GM06990 (cell line): ENCODE measurements at regions not wholly inside any gene's neighbourhood (a gene's known extent, or its start where the extent isn't known, plus 50 kb on each side); places are given as distances from the start of the nearest gene placed in this dataset.

Experiments
- DNase-seq: peaks from one replicate; pipeline ENCODE4 v3.0.0-alpha.2; 2011; ENCODE audit not compliant: insufficient read length; ENCODE audit errors: extremely low read depth
- H3K27me3 ChIP-seq: replicated peaks from 2 replicates; pipeline ENCODE4 v1.6.0; 2011; ENCODE audit warnings: low read length; ENCODE audit not compliant: control insufficient read depth, insufficient read depth
- H3K36me3 ChIP-seq: 2 replicates; pipeline ENCODE4 v1.5.1; 2011; ENCODE audit warnings: low read length; ENCODE audit not compliant: control insufficient read depth, insufficient read depth
- H3K4me3 ChIP-seq: replicated peaks from 2 replicates; pipeline ENCODE4 v1.5.1; 2011; ENCODE audit warnings: low read depth, mild to moderate bottlenecking, control low read depth, low read length
- TF ChIP-seq, protein P1 (sequence below): IDR thresholded peaks from 2 replicates; pipeline ENCODE4 v1.5.1; 2011; ENCODE audit warnings: low read length, control low read depth, mild to moderate bottlenecking, inconsistent platforms; ENCODE audit not compliant: insufficient read depth, poor library complexity, severe bottlenecking

DNA sequence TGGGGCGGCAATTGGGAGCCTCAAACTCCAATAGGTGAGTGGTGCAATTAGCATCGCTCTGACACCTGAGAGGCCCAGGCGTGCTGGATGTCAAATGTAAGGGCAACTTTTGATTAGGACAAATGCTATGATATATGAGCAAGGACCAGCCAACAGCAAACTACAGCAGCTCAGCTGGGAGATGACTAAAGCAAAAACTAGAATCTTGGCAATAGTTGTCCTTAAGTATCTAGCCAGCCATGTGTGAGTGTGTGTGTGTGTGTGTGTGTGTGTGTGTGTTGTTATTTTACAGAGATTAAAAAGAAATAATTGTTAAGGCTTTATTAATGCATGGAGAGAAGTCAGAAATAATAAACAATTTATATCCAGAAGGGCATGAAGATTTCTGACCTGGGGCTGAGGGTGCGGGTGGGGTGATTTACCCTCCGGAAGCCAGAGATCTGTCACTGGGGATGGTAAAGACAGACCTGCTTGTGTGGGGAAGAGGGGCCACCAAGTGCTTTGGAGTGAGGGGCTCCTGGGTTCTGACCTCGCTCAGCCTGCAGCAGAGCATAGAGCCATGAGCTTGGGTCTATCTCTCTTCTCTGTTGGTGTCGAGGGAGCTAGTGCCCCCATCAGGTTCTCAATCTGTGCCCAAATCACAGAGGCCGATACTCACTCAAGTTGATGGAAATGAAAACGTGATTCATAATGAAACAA, 77.3 kb downstream of the EMX2 start:
- Histone ChIP-seq H3K4me3 (no peak overlapping the region), H3K36me3 (no peaks in the 10 kb centered on the region), H3K27me3 (no peaks in the 10 kb centered on the region)
- TF ChIP-seq, protein P1, sequence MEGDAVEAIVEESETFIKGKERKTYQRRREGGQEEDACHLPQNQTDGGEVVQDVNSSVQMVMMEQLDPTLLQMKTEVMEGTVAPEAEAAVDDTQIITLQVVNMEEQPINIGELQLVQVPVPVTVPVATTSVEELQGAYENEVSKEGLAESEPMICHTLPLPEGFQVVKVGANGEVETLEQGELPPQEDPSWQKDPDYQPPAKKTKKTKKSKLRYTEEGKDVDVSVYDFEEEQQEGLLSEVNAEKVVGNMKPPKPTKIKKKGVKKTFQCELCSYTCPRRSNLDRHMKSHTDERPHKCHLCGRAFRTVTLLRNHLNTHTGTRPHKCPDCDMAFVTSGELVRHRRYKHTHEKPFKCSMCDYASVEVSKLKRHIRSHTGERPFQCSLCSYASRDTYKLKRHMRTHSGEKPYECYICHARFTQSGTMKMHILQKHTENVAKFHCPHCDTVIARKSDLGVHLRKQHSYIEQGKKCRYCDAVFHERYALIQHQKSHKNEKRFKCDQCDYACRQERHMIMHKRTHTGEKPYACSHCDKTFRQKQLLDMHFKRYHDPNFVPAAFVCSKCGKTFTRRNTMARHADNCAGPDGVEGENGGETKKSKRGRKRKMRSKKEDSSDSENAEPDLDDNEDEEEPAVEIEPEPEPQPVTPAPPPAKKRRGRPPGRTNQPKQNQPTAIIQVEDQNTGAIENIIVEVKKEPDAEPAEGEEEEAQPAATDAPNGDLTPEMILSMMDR: no peak
- no peak for DNase-seq

DNA sequence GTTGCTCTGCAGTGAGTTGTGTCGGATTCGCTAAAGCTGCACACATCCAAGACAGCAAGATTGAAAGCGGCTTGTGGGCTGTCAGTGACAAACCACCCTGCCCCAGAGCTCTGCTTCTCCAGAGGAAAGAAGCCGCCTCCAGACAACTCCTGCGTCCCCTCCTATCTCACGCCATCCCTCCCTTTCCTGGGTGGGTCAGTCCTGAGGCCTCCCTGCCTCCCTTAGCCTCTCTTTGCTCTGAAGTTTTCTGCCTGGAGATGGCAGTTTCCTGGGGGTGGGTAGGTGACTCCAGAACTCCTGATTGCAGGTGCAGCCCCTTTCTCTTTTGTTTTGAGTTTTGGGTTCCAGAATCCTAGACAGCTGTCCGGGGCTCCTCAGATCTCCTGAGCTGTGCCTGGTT, 78.7 kb downstream of the EMX2 start:
- no peak for DNase-seq
- TF ChIP-seq, protein P1: no peak
- no peaks in the 10 kb centered on the region for H3K36me3 ChIP-seq
- H3K27me3 ChIP-seq: no peaks in the 10 kb centered on the region
- no peak overlapping the region for H3K4me3 ChIP-seq

DNA sequence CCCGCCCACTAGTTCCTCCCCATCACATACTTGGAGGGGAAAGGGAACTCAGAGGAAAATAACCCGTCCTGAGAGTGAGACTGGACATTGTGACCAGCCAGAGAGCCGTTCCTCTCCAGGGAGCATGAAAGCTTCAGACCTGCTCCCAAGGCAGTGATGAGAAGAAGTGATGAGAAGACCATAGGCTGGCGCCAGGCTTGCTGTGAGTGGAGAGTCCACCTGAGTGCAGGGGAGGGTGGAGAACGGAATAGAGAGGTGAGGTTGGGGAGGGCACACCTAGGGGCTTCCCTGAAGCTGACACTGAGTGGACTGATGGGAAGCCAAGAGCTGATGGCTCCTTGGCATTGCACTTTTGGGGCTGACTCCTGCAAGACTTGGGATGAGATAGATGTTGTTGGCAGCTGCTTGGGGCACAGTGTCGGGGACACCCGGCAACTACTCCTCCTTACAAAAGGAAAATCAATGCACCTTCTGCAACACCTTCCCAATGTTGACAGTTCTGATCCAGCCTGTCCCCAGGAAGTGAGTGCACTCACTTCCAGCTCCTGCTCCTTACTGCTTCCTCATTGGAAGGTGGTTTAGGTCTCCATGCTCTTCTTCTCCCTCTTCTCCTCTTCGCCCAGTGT, 79.4 kb downstream of the EMX2 start:
- Histone ChIP-seq H3K27me3 (no peaks in the 10 kb centered on the region), H3K4me3 (no peak overlapping the region), H3K36me3 (no peaks in the 10 kb centered on the region)
- no peak for DNase-seq
- TF ChIP-seq, protein P1: no peak

DNA sequence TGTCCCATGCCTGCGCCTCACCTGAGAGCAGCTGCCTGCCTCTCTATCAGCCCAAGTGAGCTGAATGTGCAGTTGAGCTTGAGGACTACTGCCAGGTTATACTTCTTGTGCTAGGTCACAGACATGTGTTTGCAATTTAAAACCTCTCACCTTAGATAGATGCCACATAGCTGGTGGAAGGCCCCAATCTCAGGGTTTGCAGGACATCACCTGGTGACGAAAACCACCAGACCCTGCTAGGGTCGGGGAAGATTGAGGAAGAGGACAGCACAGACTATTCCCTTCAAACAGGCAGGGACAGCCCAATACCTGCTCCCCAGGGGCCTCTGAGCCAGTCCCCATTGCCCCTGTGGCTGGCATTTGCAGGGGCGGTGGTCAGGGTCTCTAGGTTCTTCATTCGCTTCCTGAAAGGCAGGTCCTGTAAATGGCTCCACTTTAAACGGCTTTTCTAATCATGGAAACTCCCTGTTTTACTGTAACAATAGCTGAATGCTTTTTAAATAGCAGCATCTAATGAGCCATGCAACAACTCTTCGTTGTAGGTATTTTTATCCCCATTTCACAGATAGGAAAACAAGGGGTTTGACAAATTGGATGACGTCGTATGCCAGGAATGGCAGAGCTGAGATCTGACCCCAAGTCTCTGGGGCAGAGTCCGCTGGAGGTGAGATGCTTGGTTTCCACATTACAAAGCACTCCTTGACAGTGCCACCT, 80.1 kb downstream of the EMX2 start:
- DNase-seq: no peak
- TF ChIP-seq, protein P1: no peak
- H3K4me3 ChIP-seq: no peak overlapping the region

DNA sequence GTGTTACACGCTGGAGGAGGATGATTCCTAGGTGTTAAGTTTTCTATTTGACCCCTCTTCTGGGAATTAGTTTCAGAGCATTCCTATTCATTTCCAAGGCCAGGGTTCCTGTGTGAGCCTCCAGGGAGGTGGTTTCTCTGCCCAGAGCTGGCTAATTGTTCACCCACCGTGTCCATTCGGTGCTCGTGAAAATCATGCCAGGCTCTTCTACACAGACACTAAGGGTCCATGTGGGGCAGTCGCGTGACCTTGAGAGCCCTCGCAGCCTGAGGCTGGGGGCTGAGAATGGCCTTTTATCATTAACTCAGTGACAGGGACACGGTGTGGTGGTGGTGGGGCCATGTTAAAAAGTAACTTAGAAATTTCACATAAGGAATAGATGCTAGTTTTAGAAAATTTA, 83.7 kb downstream of the EMX2 start:
- no peak for DNase-seq
- no peaks in the 10 kb centered on the region for H3K27me3 ChIP-seq
- H3K36me3 ChIP-seq: no peaks in the 10 kb centered on the region
- H3K4me3 ChIP-seq: no peak overlapping the region
- TF ChIP-seq, protein P1: no peak

More for the DNA sequence above, 80.1 kb downstream of the EMX2 start:
- H3K27me3 ChIP-seq: no peaks in the 10 kb centered on the region
- H3K36me3 ChIP-seq: no peaks in the 10 kb centered on the region
